ENCODE measurements at regions not wholly inside any gene's neighbourhood (a gene's known extent, or its start where the extent isn't known, plus 50 kb on each side); places are given as distances from the start of the nearest gene placed in this dataset.

DNA sequence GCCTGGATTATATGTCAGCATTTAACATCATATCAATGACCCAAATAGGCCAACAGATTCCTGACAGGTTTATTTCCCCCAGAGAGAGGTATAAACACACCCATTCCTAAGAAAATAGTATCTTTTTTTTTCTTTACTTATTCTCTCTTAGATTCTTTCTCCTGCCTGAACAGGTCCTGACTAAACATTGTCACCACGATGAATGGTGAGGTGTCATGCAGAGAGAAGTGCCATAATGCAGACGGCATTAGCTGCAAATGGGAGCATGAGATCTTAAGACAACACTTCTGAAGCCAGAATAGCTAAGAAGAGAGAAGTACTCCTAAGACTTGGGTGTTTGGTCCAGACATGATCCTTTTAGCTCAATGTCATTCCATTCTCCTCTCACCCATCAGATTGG is 131.3 kb downstream of the ZNF648 start:
- TF ChIP-seq, protein P1, sequence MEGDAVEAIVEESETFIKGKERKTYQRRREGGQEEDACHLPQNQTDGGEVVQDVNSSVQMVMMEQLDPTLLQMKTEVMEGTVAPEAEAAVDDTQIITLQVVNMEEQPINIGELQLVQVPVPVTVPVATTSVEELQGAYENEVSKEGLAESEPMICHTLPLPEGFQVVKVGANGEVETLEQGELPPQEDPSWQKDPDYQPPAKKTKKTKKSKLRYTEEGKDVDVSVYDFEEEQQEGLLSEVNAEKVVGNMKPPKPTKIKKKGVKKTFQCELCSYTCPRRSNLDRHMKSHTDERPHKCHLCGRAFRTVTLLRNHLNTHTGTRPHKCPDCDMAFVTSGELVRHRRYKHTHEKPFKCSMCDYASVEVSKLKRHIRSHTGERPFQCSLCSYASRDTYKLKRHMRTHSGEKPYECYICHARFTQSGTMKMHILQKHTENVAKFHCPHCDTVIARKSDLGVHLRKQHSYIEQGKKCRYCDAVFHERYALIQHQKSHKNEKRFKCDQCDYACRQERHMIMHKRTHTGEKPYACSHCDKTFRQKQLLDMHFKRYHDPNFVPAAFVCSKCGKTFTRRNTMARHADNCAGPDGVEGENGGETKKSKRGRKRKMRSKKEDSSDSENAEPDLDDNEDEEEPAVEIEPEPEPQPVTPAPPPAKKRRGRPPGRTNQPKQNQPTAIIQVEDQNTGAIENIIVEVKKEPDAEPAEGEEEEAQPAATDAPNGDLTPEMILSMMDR (conservative IDR thresholded peaks at IDR 0.05): no peak
- TF ChIP-seq EZH2 (IDR thresholded peaks at IDR 0.05; ENCODE audit: low read depth): no peak
